Parathyroid adenoma (tissue), 2 donors: ENCODE measurements at regions not wholly inside any gene's neighbourhood (a gene's known extent, or its start where the extent isn't known, plus 50 kb on each side); places are given as distances from the start of the nearest gene placed in this dataset.

Experiments
- H2AFZ ChIP-seq: fragments of 300-600 bp; sonication (generic); one replicate; pipeline ENCODE4 v1.7.0; 2017; ENCODE audit warnings: antibody characterized with exemption, mild to moderate bottlenecking
- H3K27ac ChIP-seq: fragments of 300-600 bp; sonication (generic); one replicate; pipeline ENCODE4 v1.7.0; 2017
- H3K27me3 ChIP-seq: fragments of 300-600 bp; sonication (generic); one replicate; pipeline ENCODE4 v1.7.0; 2017; ENCODE audit warnings: low read length; ENCODE audit not compliant: control insufficient read depth, insufficient read depth
- H3K36me3 ChIP-seq: fragments of 300-600 bp; sonication (generic); one replicate; pipeline ENCODE4 v1.7.0; 2017; ENCODE audit warnings: low read length; ENCODE audit not compliant: control insufficient read depth, insufficient read depth
- H3K4me1 ChIP-seq: fragments of 300-600 bp; sonication (generic); one replicate; pipeline ENCODE4 v1.7.0; 2017; ENCODE audit warnings: control low read depth
- H3K4me2 ChIP-seq: fragments of 300-600 bp; sonication (generic); one replicate; pipeline ENCODE4 v1.7.0; 2017; ENCODE audit warnings: low read length
- H3K4me3 ChIP-seq: fragments of 300-600 bp; sonication (generic); one replicate; pipeline ENCODE4 v1.7.0; 2017; ENCODE audit warnings: low read depth, low read length
- H3K79me2 ChIP-seq: fragments of 300-600 bp; sonication (generic); one replicate; pipeline ENCODE4 v1.7.0; 2017; ENCODE audit warnings: control low read depth
- H3K9ac ChIP-seq: fragments of 300-600 bp; sonication (generic); one replicate; pipeline ENCODE4 v1.7.0; 2017; ENCODE audit warnings: mild to moderate bottlenecking
- H3K9me3 ChIP-seq: fragments of 300-600 bp; sonication (generic); one replicate; pipeline ENCODE4 v1.7.0; 2017; ENCODE audit warnings: low read length; ENCODE audit not compliant: control insufficient read depth
- TF ChIP-seq, protein P1 (sequence below): fragments of 300-600 bp; sonication (generic); IDR thresholded peaks from one replicate; pipeline ENCODE4 v1.7.0; 2017; ENCODE audit warnings: antibody characterized with exemption, mild to moderate bottlenecking
- donor health status: primary hyperparathyroidism.

DNA sequence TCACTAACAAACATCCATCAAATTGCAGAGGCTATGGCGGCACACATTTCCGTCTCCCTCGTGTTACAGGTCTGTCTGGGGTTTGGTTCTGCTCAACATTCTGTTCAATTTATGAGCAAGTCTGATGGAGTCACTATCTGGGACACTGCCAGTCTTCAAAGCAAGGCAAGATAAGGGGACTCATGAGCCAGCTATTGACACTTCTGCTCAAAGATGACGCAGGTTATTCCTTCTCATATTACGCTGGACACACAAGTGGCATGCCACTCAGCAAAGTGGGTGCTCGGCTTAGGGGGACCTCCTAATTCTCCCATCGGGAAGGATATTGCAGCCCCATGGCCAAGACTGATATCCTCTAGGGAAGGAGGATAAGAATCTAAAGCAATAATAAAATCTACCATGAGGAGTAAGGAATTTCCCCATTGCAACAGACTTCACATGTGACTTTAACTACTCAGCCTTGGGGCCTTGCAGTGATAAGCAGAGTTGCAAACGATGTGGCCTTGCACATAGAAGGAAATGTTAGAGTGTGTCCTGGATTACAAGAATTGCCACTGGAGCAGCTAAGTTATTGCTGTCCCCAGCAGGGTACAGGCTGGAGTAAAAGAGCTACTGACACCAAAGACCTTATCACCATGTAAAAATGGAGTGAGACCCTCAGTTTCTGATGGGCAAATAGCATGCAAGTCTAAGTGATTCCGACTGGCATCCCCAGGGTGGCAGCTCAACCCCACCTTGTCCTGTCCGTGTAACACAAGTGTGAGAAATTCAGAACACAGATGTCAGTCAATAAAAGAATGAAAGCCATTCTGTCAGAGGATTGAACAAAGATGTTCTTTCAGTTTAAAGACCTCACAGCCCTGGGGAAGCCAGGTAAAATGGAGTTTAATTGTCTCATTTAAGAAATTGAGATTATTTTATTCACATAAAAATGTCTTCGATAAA is 306.1 kb downstream of the IRS2 start:
- H3K9ac ChIP-seq, result no peak overlapping the region
- no peaks in the 10 kb centered on the region for H3K27me3 ChIP-seq
- H3K4me3 ChIP-seq, result no peak overlapping the region
- no peaks in the 10 kb centered on the region for H3K9me3 ChIP-seq
- TF ChIP-seq, protein P1, sequence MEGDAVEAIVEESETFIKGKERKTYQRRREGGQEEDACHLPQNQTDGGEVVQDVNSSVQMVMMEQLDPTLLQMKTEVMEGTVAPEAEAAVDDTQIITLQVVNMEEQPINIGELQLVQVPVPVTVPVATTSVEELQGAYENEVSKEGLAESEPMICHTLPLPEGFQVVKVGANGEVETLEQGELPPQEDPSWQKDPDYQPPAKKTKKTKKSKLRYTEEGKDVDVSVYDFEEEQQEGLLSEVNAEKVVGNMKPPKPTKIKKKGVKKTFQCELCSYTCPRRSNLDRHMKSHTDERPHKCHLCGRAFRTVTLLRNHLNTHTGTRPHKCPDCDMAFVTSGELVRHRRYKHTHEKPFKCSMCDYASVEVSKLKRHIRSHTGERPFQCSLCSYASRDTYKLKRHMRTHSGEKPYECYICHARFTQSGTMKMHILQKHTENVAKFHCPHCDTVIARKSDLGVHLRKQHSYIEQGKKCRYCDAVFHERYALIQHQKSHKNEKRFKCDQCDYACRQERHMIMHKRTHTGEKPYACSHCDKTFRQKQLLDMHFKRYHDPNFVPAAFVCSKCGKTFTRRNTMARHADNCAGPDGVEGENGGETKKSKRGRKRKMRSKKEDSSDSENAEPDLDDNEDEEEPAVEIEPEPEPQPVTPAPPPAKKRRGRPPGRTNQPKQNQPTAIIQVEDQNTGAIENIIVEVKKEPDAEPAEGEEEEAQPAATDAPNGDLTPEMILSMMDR, result no peak
- H3K36me3 ChIP-seq, result no peaks in the 10 kb centered on the region
- H3K4me2 ChIP-seq, result no peak overlapping the region
- no peaks in the 10 kb centered on the region for H3K79me2 ChIP-seq
- H2AFZ ChIP-seq, result no peak overlapping the region
- no peak overlapping the region for H3K27ac ChIP-seq
- H3K4me1 ChIP-seq, result no peaks in the 10 kb centered on the region

DNA sequence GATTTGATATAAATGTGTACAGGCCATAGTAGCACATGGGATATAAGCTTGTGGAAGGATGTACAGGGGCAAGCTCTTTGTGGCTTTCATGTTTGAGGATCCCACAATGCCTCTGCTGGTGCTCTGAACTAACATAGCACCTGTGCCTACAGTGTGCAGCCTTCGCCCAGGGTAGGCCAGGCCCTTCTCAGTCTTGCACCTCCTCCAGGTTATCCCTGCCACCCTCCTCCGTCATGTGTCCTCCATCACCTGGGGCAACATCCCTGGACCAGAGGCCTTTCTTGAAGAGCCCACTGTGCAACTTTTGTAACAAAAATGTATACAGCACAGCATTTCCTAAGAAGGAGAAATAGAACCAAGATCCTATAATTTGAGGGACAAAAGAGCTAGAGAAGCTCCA is 306.8 kb downstream of the IRS2 start:
- Histone ChIP-seq H3K4me3 (no peak overlapping the region), H3K9me3 (no peaks in the 10 kb centered on the region), H3K27me3 (no peaks in the 10 kb centered on the region), H3K27ac (no peak overlapping the region), H3K79me2 (no peaks in the 10 kb centered on the region), H2AFZ (no peak overlapping the region), H3K36me3 (no peaks in the 10 kb centered on the region), H3K4me2 (no peak overlapping the region), H3K4me1 (no peaks in the 10 kb centered on the region), H3K9ac (no peak overlapping the region)
- TF ChIP-seq, protein P1, result no peak

DNA sequence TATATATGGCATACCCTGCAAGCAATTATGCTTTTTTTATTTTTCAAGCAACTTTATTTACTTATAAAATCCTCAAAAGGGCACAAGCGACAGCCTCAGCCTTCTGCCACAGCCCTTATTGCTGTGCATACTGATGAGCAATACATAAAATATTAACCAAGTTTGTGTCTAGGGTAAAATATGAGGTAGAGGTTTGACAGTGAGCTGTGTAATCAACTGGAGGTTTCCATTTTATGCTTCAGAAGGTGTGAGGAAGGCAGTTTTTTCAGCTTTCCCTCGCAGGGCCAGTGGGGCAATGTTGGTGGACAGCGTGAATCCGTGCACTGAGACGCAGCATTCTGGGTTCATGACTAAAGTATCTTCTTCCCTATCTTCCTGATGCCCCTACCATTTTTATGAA is 310.4 kb downstream of the IRS2 start:
- H3K4me3 ChIP-seq, result no peak overlapping the region
- H3K4me2 ChIP-seq, result no peak overlapping the region

GRCh38 chr13:109468123-109468522 is 318.3 kb downstream of the IRS2 start:
- H3K27me3 ChIP-seq, result no peaks in the 10 kb centered on the region
- TF ChIP-seq, protein P1, result no peak
- no peak overlapping the region for H3K27ac ChIP-seq

More for the DNA sequence above, 310.4 kb downstream of the IRS2 start:
- H3K9ac ChIP-seq, result no peak overlapping the region
- H3K4me1 ChIP-seq, result no peaks in the 10 kb centered on the region
- H3K27me3 ChIP-seq, result no peaks in the 10 kb centered on the region
- H2AFZ ChIP-seq, result no peak overlapping the region
- TF ChIP-seq, protein P1, result no peak
- H3K27ac ChIP-seq, result no peak overlapping the region
- H3K36me3 ChIP-seq, result no peaks in the 10 kb centered on the region
- no peaks in the 10 kb centered on the region for H3K79me2 ChIP-seq
- no peaks in the 10 kb centered on the region for H3K9me3 ChIP-seq

More at GRCh38 chr13:109468123-109468522, 318.3 kb downstream of the IRS2 start:
- Histone ChIP-seq H3K9me3 (no peaks in the 10 kb centered on the region), H3K4me2 (no peak overlapping the region), H3K9ac (no peak overlapping the region), H3K4me1 (no peaks in the 10 kb centered on the region), H2AFZ (no peak overlapping the region), H3K4me3 (no peak overlapping the region), H3K79me2 (no peaks in the 10 kb centered on the region), H3K36me3 (no peaks in the 10 kb centered on the region)
